Ovary (tissue), 7 donors: ENCODE measurements at regions not wholly inside any gene's neighbourhood (a gene's known extent, or its start where the extent isn't known, plus 50 kb on each side); places are given as distances from the start of the nearest gene placed in this dataset.

Experiments
- DNase-seq, 5 donors: peaks; one replicate each; pipeline ENCODE4 v3.0.0-alpha.2; 2019 to 2020
- H3K27ac ChIP-seq, 2 donors: fragments of 200-600 bp; one replicate each; pipeline versions ENCODE4 v1.5.1 to v1.8.0; 2019 to 2022
- H3K27me3 ChIP-seq: fragments of 200-600 bp; one replicate; pipeline ENCODE4 v1.8.0; 2022
- H3K36me3 ChIP-seq: fragments of 200-600 bp; sonication (generic); one replicate; pipeline ENCODE4 v1.5.1; 2019
- H3K4me1 ChIP-seq: one replicate; pipeline ENCODE4 v1.8.1; 2013; ENCODE audit warnings: mild to moderate bottlenecking, moderate library complexity; ENCODE audit not compliant: insufficient read depth
- H3K4me3 ChIP-seq: fragments of 200-600 bp; sonication (generic); one replicate; pipeline ENCODE4 v1.5.1; 2017
- H3K9me3 ChIP-seq, 2 donors: fragments of 200-600 bp in 1 of 2; sonication (generic) in 1 of 2; one replicate each; pipeline versions ENCODE4 v1.5.1 to v1.8.1; 2013 to 2019; ENCODE audit warnings: mild to moderate bottlenecking in 1 of 2, moderate library complexity in 1 of 2
- EP300 ChIP-seq: sonication (generic); formaldehyde crosslinking; IDR thresholded peaks from one replicate; pipeline ENCODE4 v1.6.1; 2017; ENCODE audit warnings: antibody characterized with exemption
- POLR2A ChIP-seq: fragments of 450-650 bp; IDR thresholded peaks from one replicate; pipeline ENCODE4 v1.6.1; 2017; ENCODE audit warnings: antibody characterized with exemption, mild to moderate bottlenecking, moderate library complexity
- WGBS, 3 donors: extraction: QIAGEN DNeasy Blood & Tissue Kit in 1 of 3; methylation state at CpG; one replicate each; pipeline versions ENCODE4 v1.1.5 to v1.1.7; 2013 to 2017; 5-methylcytosine and 5-hydroxymethylcytosine counted together
- intact Hi-C, 4 donors: fragments of 100-400 bp; cut with DNase I; formaldehyde crosslinking; loops; one replicate each; pipeline versions ENCODE4 v1.11.0 to v1.15.1; 2022 to 2023
- TF ChIP-seq, protein P1 (sequence below), 3 donors: fragments of 450-650 bp in 2 of 3; fragments of 200-600 bp in 1 of 3; IDR thresholded peaks; one replicate each; pipeline versions ENCODE4 v1.5.1 to v1.8.0; 2016 to 2022; ENCODE audit warnings: antibody characterized with exemption in 3 of 3, mild to moderate bottlenecking in 1 of 3
- donor health status: DM: no; HTN: no; CAD: no; lungs with moderate emphysema.
- donor health status: DM: no; HTN: no; CAD: no.
- donor health status: Bipolar disorder and iron deficiency.
- donor health status: DM: no; HTN: no; CAD: no.
- donor health status: DM: yes; HTN: yes; CAD: no.

DNA sequence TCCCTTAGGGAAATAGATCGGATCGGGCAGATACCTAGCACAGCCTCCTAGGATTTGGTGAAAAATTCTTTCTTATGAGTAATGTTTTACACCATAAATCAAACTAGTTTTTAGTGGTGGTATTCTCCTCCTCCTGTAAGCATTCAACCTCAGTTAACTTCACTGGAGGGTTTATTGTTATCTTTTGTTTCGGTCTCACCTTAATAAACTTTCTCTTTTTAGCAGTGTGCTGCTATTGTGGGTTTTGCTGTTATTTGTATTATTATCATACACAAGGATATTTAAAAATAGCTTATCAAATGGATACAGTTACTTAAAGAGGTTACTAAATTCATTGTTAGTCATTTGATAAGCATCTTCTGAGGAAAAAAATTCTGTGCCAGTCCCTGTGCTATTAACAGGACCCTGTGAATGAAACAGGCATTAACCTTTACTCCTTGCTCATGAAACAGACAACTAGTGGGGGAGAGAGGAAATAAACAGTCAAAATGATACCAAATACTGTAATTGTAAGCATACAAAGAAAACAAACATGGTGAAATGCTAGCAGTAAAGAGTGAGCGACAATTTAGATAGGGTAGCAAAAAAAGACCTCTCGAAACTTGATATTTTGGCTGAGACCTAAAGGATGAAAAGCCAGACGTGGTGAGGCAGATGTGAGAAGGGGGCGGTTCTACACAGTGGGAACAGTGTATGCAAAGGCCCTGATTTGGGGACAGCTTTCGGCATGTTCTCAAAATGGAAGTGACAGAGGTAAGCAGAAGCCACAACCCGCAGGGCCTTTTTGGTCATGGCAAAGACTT lies 178.7 kb upstream of the SOX5 start:
- TF ChIP-seq, protein P1, sequence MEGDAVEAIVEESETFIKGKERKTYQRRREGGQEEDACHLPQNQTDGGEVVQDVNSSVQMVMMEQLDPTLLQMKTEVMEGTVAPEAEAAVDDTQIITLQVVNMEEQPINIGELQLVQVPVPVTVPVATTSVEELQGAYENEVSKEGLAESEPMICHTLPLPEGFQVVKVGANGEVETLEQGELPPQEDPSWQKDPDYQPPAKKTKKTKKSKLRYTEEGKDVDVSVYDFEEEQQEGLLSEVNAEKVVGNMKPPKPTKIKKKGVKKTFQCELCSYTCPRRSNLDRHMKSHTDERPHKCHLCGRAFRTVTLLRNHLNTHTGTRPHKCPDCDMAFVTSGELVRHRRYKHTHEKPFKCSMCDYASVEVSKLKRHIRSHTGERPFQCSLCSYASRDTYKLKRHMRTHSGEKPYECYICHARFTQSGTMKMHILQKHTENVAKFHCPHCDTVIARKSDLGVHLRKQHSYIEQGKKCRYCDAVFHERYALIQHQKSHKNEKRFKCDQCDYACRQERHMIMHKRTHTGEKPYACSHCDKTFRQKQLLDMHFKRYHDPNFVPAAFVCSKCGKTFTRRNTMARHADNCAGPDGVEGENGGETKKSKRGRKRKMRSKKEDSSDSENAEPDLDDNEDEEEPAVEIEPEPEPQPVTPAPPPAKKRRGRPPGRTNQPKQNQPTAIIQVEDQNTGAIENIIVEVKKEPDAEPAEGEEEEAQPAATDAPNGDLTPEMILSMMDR (IDR thresholded peaks at IDR 0.05), result no peak
- TF ChIP-seq EP300 (no peak), POLR2A (no peak)
- Histone ChIP-seq H3K4me3 (no peak overlapping the region), H3K27ac (no peak overlapping the region), H3K36me3 (no peaks in the 10 kb centered on the region), H3K4me1 (no peaks in the 10 kb centered on the region), H3K27me3 (no peaks in the 10 kb centered on the region), H3K9me3 (no peaks in the 10 kb centered on the region)
- intact Hi-C loops, result no loop called here
- no peak for DNase-seq
- 94 to 96% (median 95%) methylated on average over 9 of the region's 9 CpGs for WGBS, 3 donors

DNA sequence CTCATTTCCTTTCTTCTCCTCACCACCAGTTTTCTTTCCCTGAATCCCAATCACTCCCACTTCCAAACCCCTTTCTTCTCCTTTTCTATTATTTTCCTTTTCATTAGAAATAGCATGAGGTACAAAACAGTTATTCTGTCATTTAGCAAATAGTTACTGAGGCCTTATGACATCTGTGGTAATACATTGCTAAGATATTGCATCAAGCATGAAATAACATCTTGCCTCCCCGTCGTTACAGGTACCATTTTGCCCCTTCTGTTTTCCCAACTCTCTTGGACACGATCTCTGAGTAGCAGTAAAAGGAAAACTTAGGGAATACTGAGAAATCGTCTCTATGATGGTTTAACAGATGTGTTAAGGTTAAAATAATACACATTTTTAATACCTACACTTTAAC lies 175.8 kb upstream of the SOX5 start:
- TF ChIP-seq, protein P1 (IDR thresholded peaks at IDR 0.05), result no peak
- no peak for TF ChIP-seq POLR2A
- intact Hi-C loops, result no loop called here
- Histone ChIP-seq H3K27me3 (no peaks in the 10 kb centered on the region), H3K36me3 (no peaks in the 10 kb centered on the region), H3K9me3 (no peaks in the 10 kb centered on the region), H3K27ac (no peak overlapping the region), H3K4me1 (peaks cover 3% of the 10 kb centered on the region), H3K4me3 (no peak overlapping the region)
- no peak for DNase-seq
- 91 to 94% (median 93%) methylated on average over 4 of the region's 4 CpGs for WGBS, 3 donors

DNA sequence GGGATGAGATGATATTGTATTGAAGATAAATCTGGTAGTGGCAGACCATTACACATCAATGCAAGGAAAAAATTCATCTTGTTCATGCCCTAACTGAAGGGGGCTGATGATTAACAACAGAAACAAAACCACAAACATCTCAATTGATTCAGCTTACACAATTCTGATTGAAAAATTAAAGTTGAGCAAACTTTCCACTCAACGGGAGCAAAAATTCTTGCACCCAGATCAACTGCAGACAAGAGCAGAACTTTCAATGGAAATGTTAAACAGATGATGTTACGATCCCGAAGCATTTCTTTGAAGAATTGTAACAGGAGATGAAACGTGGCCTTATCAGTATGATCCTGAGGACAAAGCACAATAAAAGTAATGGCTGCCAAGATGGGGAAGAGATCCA lies 172.4 kb upstream of the SOX5 start:
- WGBS, 3 donors, result 16 to 43% (median 24%) methylated on average over 4 of the region's 4 CpGs
- no peak overlapping the region for H3K4me3 ChIP-seq
- no peak for DNase-seq
- no peaks in the 10 kb centered on the region for H3K36me3 ChIP-seq
- TF ChIP-seq, protein P1 (IDR thresholded peaks at IDR 0.05), result no peak
- no peak for TF ChIP-seq POLR2A
- no peak for TF ChIP-seq EP300
- intact Hi-C loops, result no loop called here
- no peaks in the 10 kb centered on the region for H3K27me3 ChIP-seq
- no peaks in the 10 kb centered on the region for H3K9me3 ChIP-seq
- peaks cover 3% of the 10 kb centered on the region for H3K4me1 ChIP-seq
- H3K27ac ChIP-seq, result peak overlapping the region in 1 of 2 donors; percentile 40

DNA sequence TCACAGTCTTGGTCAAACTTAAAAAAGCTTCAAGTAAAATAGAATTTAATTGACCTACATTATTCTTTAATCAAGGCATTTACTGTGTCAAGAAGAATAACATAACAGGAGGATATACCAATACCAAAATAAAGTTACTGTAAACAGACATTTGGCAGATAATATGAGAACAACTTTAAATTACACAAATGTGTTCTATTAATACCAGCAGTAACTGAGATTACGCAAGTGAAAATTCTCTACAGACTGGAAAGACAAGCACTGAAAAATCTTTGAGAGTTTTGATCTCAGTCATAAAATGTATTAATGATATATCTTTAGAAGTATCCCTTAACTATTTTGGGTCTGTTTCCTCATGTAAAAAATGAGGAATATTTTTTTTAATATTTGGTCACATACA lies 169.2 kb upstream of the SOX5 start:
- Histone ChIP-seq H3K4me3 (no peak overlapping the region), H3K27ac (no peak overlapping the region), H3K4me1 (peaks cover 3% of the 10 kb centered on the region), H3K9me3 (no peaks in the 10 kb centered on the region), H3K27me3 (no peaks in the 10 kb centered on the region), H3K36me3 (no peaks in the 10 kb centered on the region)
- 21 to 25% (median 22%) methylated on average over 1 of the region's 1 CpG for WGBS, 3 donors
- DNase-seq, result no peak
- intact Hi-C loops, result no loop called here
- TF ChIP-seq POLR2A (no peak), EP300 (no peak)
- TF ChIP-seq, protein P1 (IDR thresholded peaks at IDR 0.05), result no peak
